ENCODE measurements at regions not wholly inside any gene's neighbourhood (a gene's known extent, or its start where the extent isn't known, plus 50 kb on each side); places are given as distances from the start of the nearest gene placed in this dataset.

- DNase-seq (ENCODE audit: low read depth in 3 of 3), result no peak
Measured at GRCh38 chr6:25038300-25038699, 102.5 kb upstream of the RIPOR2 start.

- no peak for DNase-seq (ENCODE audit: low read depth in 3 of 3)
Measured at GRCh38 chr6:25038999-25039398, 103.2 kb upstream of the RIPOR2 start.

GRCh38 chr6:25041485-25042035 lies 105.8 kb upstream of the RIPOR2 start:
- no peak for DNase-seq (ENCODE audit: low read depth in 3 of 3)

- no peak for DNase-seq (ENCODE audit: low read depth in 3 of 3)
Measured at GRCh38 chr6:25042036-25042521, 106.3 kb upstream of the RIPOR2 start.

- DNase-seq (ENCODE audit: low read depth in 3 of 3), result no peak
Measured at GRCh38 chr6:25042536-25042935, 106.8 kb upstream of the RIPOR2 start.

GRCh38 chr6:25042984-25043725 lies 107.4 kb upstream of the RIPOR2 start:
- DNase-seq (ENCODE audit: low read depth in 3 of 3), result no peak

- DNase-seq (ENCODE audit: low read depth in 3 of 3), result no peak
Measured at GRCh38 chr6:25043892-25044291, 108.1 kb upstream of the RIPOR2 start.

GRCh38 chr6:25046942-25047341 lies 111.2 kb upstream of the RIPOR2 start:
- no peak for DNase-seq (ENCODE audit: low read depth in 3 of 3)

GRCh38 chr6:25050356-25050755 lies 114.6 kb upstream of the RIPOR2 start:
- peak in 1 of 3 donors; percentile 29 for DNase-seq (ENCODE audit: low read depth in 3 of 3)

GRCh38 chr6:25051083-25051482 lies 115.3 kb upstream of the RIPOR2 start:
- DNase-seq (ENCODE audit: low read depth in 3 of 3), result no peak

- DNase-seq (ENCODE audit: low read depth in 3 of 3), result no peak
Measured at GRCh38 chr6:25052181-25052580, 116.4 kb upstream of the RIPOR2 start.

- DNase-seq (ENCODE audit: low read depth in 3 of 3), result no peak
Measured at GRCh38 chr6:25053875-25054371, 118.2 kb upstream of the RIPOR2 start.

- no peak for DNase-seq (ENCODE audit: low read depth in 3 of 3)
Measured at GRCh38 chr6:25054469-25054868, 118.7 kb upstream of the RIPOR2 start.

- peak in 1 of 3 donors; percentile 47 for DNase-seq (ENCODE audit: low read depth in 3 of 3)
Measured at GRCh38 chr6:25056130-25056529, 120.4 kb upstream of the RIPOR2 start.

GRCh38 chr6:25057111-25057905 lies 121.5 kb upstream of the RIPOR2 start:
- no peak for DNase-seq (ENCODE audit: low read depth in 3 of 3)

- DNase-seq (ENCODE audit: low read depth in 3 of 3), result no peak
Measured at GRCh38 chr6:25058441-25058840, 122.7 kb upstream of the RIPOR2 start.

- no peak for DNase-seq (ENCODE audit: low read depth in 3 of 3)
Measured at GRCh38 chr6:25058941-25059340, 123.2 kb upstream of the RIPOR2 start.

GRCh38 chr6:25060522-25060921 lies 124.8 kb upstream of the RIPOR2 start:
- no peak for DNase-seq (ENCODE audit: low read depth in 3 of 3)

- DNase-seq (ENCODE audit: low read depth in 3 of 3), result no peak
Measured at GRCh38 chr6:25061289-25061936, 125.7 kb upstream of the RIPOR2 start.

- DNase-seq (ENCODE audit: low read depth in 3 of 3), result no peak
Measured at GRCh38 chr6:25062070-25062811, 126.5 kb upstream of the RIPOR2 start.

- no peak for DNase-seq (ENCODE audit: low read depth in 3 of 3)
Measured at GRCh38 chr6:25064006-25064405, 128.2 kb upstream of the RIPOR2 start.

Data from stimulated activated CD4-positive, alpha-beta T cell treated with anti-CD3 and anti-CD28 coated beads, TNF-alpha, amount 100 ng/mL, for 48 hours (primary cell).